Natural killer cell (primary cell): ENCODE measurements at regions not wholly inside any gene's neighbourhood (a gene's known extent, or its start where the extent isn't known, plus 50 kb on each side); places are given as distances from the start of the nearest gene placed in this dataset.

Experiments
- ATAC-seq, 3 donors: fragments of 150-1000 bp in 2 of 3; fragments of 200-7000 bp in 1 of 3; cut with Tn5 transposase; 1 replicate in 1 of 3; 2 replicates in 2 of 3; pipeline ENCODE4 v1.10.0; 2021; ENCODE audit warnings: mild to moderate bottlenecking in 2 of 3, moderate library complexity in 2 of 3
- DNase-seq, 2 donors: peaks; one replicate each; pipeline versions ENCODE4 v3.0.0 to v3.0.0-alpha.2; 2013 to 2021; ENCODE audit warnings: mixed read lengths in 1 of 2
- H3K27ac ChIP-seq: one replicate; pipeline ENCODE4 v1.5.1; 2013; ENCODE audit warnings: mild to moderate bottlenecking, low read length
- H3K27me3 ChIP-seq: one replicate; pipeline ENCODE4 v1.6.1; 2013; ENCODE audit warnings: low read length; ENCODE audit not compliant: control insufficient read depth, insufficient read depth
- H3K36me3 ChIP-seq: one replicate; pipeline ENCODE4 v1.6.1; 2013; ENCODE audit warnings: low read length; ENCODE audit not compliant: control insufficient read depth, insufficient read depth
- H3K4me1 ChIP-seq: one replicate; pipeline ENCODE4 v1.6.1; 2013; ENCODE audit warnings: low read length; ENCODE audit not compliant: control insufficient read depth, insufficient read depth
- H3K4me3 ChIP-seq: one replicate; pipeline ENCODE4 v1.5.1; 2013; ENCODE audit warnings: low read length
- H3K9me3 ChIP-seq: one replicate; pipeline ENCODE4 v1.6.1; 2013; ENCODE audit warnings: low read length; ENCODE audit not compliant: control insufficient read depth, insufficient read depth
- H3K27ac Mint-ChIP-seq, 2 donors: one replicate each; pipeline ENCODE4 v1.8.0; 2022; ENCODE audit warnings: mild to moderate bottlenecking in 2 of 2, mixed read lengths in 2 of 2, moderate library complexity in 1 of 2
- H3K27me3 Mint-ChIP-seq, 2 donors: one replicate each; pipeline ENCODE4 v1.8.0; 2022; ENCODE audit warnings: low read depth in 2 of 2, mixed read lengths in 2 of 2
- H3K36me3 Mint-ChIP-seq: one replicate; pipeline ENCODE4 v1.8.0; 2022; ENCODE audit warnings: mixed read lengths
- H3K4me1 Mint-ChIP-seq, 2 donors: one replicate each; pipeline ENCODE4 v1.8.0; 2022; ENCODE audit warnings: mixed read lengths in 2 of 2
- H3K4me3 Mint-ChIP-seq: one replicate; pipeline ENCODE4 v1.8.0; 2022; ENCODE audit warnings: mild to moderate bottlenecking, moderate library complexity, mixed read lengths
- H3K9me3 Mint-ChIP-seq, 2 donors: one replicate each; pipeline ENCODE4 v1.8.0; 2022; ENCODE audit warnings: mixed read lengths in 2 of 2
- WGBS: methylation state at CpG from one replicate; pipeline ENCODE4 v1.1.7; 2013; ENCODE audit warnings: missing lambda C conversion rate; ENCODE audit not compliant: insufficient coverage; 5-methylcytosine and 5-hydroxymethylcytosine counted together
- intact Hi-C: fragments of 100-400 bp; cut with micrococcal nuclease; formaldehyde crosslinking; loops from one replicate; pipeline ENCODE4 v1.14.2; 2022
- TF ChIP-seq, protein P1 (sequence below): fragments of 200-600 bp; IDR thresholded peaks from one replicate; pipeline ENCODE4 v1.8.0; 2022; ENCODE audit warnings: antibody characterized with exemption

DNA sequence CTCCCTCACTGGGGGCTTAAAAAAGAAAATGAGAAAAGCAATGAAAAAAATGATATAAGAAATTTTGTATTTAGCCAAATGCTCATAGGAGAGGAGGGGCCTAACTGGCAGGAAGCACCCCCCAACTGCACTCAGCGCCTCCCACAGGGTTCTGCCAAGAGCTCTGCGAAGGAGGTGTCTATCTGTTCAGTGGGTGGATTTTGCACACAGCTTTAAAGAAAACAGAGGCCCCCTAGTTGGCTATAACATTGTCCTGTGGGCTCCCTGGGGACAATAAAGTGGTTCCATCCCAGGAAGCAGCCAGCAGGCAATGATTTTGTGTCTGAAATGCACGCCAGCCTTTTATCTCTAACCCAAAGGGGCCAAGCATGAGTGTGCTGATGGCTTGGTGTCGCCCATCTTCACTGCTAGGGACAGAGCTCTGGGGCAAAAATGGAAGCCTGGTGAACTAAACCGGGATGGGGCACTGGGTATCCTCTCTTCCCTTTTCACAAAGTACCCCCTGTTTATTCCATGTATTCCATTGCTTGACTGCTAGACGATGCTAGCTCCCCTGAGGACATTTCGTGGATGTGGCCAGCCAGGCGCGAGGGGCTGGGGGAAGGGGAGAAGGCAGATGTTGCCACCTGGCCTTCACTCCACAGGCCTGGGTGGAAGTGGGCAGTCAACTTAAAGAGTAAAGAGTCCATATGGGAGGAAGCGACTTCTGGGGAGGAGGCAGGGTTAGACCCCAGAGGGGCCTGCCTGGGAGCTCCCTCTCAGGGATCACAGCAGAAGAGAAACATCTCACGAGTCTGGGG, 205.7 kb downstream of the CYP26B1 start:
- intact Hi-C loops = no loop called here
- TF ChIP-seq, protein P1, sequence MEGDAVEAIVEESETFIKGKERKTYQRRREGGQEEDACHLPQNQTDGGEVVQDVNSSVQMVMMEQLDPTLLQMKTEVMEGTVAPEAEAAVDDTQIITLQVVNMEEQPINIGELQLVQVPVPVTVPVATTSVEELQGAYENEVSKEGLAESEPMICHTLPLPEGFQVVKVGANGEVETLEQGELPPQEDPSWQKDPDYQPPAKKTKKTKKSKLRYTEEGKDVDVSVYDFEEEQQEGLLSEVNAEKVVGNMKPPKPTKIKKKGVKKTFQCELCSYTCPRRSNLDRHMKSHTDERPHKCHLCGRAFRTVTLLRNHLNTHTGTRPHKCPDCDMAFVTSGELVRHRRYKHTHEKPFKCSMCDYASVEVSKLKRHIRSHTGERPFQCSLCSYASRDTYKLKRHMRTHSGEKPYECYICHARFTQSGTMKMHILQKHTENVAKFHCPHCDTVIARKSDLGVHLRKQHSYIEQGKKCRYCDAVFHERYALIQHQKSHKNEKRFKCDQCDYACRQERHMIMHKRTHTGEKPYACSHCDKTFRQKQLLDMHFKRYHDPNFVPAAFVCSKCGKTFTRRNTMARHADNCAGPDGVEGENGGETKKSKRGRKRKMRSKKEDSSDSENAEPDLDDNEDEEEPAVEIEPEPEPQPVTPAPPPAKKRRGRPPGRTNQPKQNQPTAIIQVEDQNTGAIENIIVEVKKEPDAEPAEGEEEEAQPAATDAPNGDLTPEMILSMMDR = no peak
- DNase-seq (no peak), ATAC-seq (no peak)
- no peak overlapping the region for H3K27ac ChIP-seq
- Mint-ChIP-seq H3K4me3 (no peak overlapping the region), H3K27ac (no peak overlapping the region), H3K36me3 (no peaks in the 10 kb centered on the region), H3K27me3 (peaks cover 0 to 3% of the 10 kb centered on the region in 2 donors), H3K9me3 (no peaks in the 10 kb centered on the region), H3K4me1 (no peaks in the 10 kb centered on the region)
- no peaks in the 10 kb centered on the region for H3K9me3 ChIP-seq
- no peaks in the 10 kb centered on the region for H3K36me3 ChIP-seq
- no peaks in the 10 kb centered on the region for H3K27me3 ChIP-seq
- no peaks in the 10 kb centered on the region for H3K4me1 ChIP-seq
- no peak overlapping the region for H3K4me3 ChIP-seq
- 70% methylated on average over 11 of the region's 11 CpGs for WGBS

DNA sequence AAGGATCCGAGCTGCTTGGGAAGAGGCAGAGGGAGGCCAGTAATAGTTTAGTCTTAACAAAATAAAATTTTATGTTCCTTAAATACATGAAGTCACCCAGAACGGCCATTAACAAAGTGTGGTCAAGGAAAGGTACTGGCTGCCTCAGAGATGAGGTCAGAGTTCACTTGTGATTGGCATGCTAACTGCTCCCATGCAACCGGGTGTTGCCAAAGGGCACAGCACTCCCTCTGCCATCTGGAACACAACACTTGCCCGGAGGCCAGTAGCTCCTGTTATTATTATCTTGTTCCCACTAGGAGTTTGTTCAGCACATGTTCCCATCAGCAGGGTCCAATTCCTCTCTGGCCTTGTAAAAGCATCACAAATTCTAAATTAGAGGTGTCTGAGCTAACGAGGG, 207.0 kb downstream of the CYP26B1 start:
- H3K9me3 Mint-ChIP-seq = no peaks in the 10 kb centered on the region
- Histone ChIP-seq H3K4me1 (no peaks in the 10 kb centered on the region), H3K9me3 (no peaks in the 10 kb centered on the region), H3K36me3 (no peaks in the 10 kb centered on the region), H3K27ac (no peak overlapping the region), H3K27me3 (no peaks in the 10 kb centered on the region), H3K4me3 (no peak overlapping the region)
- no peaks in the 10 kb centered on the region for H3K36me3 Mint-ChIP-seq
- intact Hi-C loops = no loop called here
- H3K4me1 Mint-ChIP-seq = no peaks in the 10 kb centered on the region
- ATAC-seq = no peak
- 78% methylated on average over 5 of the region's 5 CpGs for WGBS
- H3K27me3 Mint-ChIP-seq = peaks cover 0 to 3% of the 10 kb centered on the region in 2 donors
- DNase-seq = no peak
- TF ChIP-seq, protein P1 = no peak
- H3K4me3 Mint-ChIP-seq = no peak overlapping the region
- H3K27ac Mint-ChIP-seq = no peak overlapping the region

GRCh38 chr2:71939588-71940535, 207.8 kb downstream of the CYP26B1 start:
- TF ChIP-seq, protein P1 = no peak
- peaks cover 0 to 3% of the 10 kb centered on the region in 2 donors for H3K27me3 Mint-ChIP-seq
- Histone ChIP-seq H3K9me3 (no peaks in the 10 kb centered on the region), H3K27ac (no peak overlapping the region), H3K4me1 (no peaks in the 10 kb centered on the region), H3K4me3 (no peak overlapping the region), H3K27me3 (no peaks in the 10 kb centered on the region), H3K36me3 (no peaks in the 10 kb centered on the region)
- H3K9me3 Mint-ChIP-seq = no peaks in the 10 kb centered on the region
- intact Hi-C loops = no loop called here
- H3K4me1 Mint-ChIP-seq = no peaks in the 10 kb centered on the region
- 87% methylated on average over 13 of the region's 13 CpGs for WGBS
- ATAC-seq (no peak), DNase-seq (no peak)
- no peak overlapping the region for H3K4me3 Mint-ChIP-seq
- no peaks in the 10 kb centered on the region for H3K36me3 Mint-ChIP-seq
- no peak overlapping the region for H3K27ac Mint-ChIP-seq
